ENCODE measurements at regions not wholly inside any gene's neighbourhood (a gene's known extent, or its start where the extent isn't known, plus 50 kb on each side); places are given as distances from the start of the nearest gene placed in this dataset.

DNA sequence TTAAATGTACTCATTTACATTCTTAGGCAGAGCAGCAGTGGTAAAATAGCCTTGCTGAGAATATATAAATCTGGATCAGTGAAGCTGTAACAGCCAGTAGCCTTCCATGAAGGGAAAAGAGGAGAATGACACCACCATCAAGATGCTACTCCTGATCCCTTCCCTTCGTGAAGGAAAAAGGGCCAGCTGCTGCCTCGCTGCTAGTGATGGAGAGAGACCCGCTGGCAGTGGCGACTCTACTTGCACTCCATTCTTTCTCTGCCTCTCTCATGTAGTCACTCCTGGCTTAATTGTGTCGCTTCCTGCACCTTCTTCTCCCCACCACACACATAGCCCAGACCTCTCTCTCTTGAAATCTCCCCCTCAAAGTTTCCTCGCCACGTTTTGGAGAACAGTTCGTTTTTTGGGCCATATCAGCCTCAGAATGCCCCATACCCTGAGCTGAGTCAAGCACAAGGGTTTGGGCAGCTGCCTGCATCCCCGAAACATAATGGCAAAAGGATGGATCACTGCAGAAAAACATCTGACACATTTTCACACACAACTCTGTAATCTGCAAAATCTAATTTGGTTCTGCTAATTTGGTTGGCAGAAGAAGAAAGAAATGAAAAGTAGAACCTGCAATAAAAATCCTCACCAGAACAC, 460.3 kb upstream of the IL12A start:
- DNase-seq (ENCODE audit: extremely low spot score, unreplicated experiment), result no peak

GRCh38 chr3:159532577-159532976, 456.1 kb upstream of the IL12A start:
- H3K4me3 Mint-ChIP-seq, result no peak overlapping the region
- H3K4me1 Mint-ChIP-seq (ENCODE audit: unreplicated experiment), result no peaks in the 10 kb centered on the region
- H3K27me3 Mint-ChIP-seq, result peaks cover 40% of the 10 kb centered on the region
- DNase-seq (ENCODE audit: extremely low spot score, unreplicated experiment), result no peak
- no peak for TF ChIP-seq CTCF (conservative IDR thresholded peaks at IDR 0.05)
- no peak overlapping the region for H3K27ac Mint-ChIP-seq
- no peaks in the 10 kb centered on the region for H3K36me3 Mint-ChIP-seq
- H3K9me3 Mint-ChIP-seq, result no peaks in the 10 kb centered on the region

More for the DNA sequence above, 460.3 kb upstream of the IL12A start:
- no peak overlapping the region for H3K27ac Mint-ChIP-seq
- no peaks in the 10 kb centered on the region for H3K9me3 Mint-ChIP-seq
- TF ChIP-seq CTCF (conservative IDR thresholded peaks at IDR 0.05), result no peak
- no peaks in the 10 kb centered on the region for H3K36me3 Mint-ChIP-seq
- peaks cover 34% of the 10 kb centered on the region for H3K27me3 Mint-ChIP-seq
- no peak overlapping the region for H3K4me3 Mint-ChIP-seq
- no peaks in the 10 kb centered on the region for H3K4me1 Mint-ChIP-seq (ENCODE audit: unreplicated experiment)

DNA sequence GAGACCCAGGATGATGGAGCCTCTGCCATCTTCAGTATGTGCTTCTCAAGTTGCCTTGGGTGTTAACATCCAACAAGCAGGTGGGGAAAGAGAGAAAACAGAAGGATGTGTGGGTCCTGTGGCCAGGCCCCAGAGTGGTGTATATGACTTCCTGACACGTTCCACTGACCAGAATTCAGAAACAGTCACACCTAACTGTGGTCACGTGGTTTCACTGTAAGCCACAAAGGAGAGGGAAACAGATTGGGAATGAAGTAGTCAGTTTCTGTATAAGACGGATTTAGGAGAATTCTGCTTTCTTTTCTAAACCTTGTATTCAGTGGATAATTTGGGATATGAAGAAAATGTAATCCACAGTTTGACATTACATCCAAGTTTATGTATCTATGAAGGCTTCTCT, 454.1 kb upstream of the IL12A start:
- H3K27ac Mint-ChIP-seq, result no peak overlapping the region
- H3K4me1 Mint-ChIP-seq (ENCODE audit: unreplicated experiment), result no peaks in the 10 kb centered on the region
- DNase-seq (ENCODE audit: extremely low spot score, unreplicated experiment), result no peak
- no peaks in the 10 kb centered on the region for H3K9me3 Mint-ChIP-seq
- no peak overlapping the region for H3K4me3 Mint-ChIP-seq
- H3K27me3 Mint-ChIP-seq, result peaks cover 36% of the 10 kb centered on the region
- no peaks in the 10 kb centered on the region for H3K36me3 Mint-ChIP-seq
- TF ChIP-seq CTCF (conservative IDR thresholded peaks at IDR 0.05), result no peak

DNA sequence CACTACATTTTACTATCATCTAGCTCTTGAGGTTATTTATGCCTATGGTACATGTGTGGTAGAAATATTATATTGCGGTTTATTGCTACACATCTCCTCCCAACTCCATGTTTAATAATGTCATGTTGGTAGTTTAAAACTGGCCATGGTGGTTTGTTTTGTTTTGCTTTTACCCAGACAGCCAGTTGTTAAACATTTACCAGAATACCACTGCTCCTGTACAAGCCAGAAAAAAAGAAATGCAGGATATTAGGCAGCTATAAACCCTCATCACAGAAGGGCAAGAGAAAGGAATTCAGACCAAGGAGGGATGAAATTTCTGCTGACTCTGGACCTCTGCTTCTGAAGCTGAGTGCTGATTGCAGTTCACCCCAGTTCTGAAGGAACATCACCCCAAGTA, 451.8 kb upstream of the IL12A start:
- TF ChIP-seq CTCF (conservative IDR thresholded peaks at IDR 0.05), result no peak
- no peak overlapping the region for H3K27ac Mint-ChIP-seq
- no peak for DNase-seq (ENCODE audit: extremely low spot score, unreplicated experiment)

DNA sequence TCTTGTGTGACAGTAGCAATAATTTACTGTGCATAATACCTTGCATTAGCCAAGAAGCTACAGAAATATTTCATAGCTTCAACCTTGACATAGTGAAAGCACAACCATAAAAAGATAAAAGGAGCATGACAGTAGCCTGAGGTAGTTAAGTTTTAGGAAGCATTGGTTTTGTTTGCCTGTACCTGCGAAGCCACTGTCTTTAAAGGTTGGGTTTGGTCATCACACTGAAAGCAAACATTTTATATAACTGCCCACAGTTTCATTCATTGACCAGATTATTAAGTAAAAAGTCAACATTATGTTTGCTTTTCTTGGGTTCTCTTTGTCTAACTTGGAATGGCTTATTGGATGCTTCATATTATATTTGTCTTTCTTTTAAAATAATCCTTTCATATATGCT, 450.1 kb upstream of the IL12A start:
- H3K36me3 Mint-ChIP-seq, result no peaks in the 10 kb centered on the region
- H3K4me1 Mint-ChIP-seq (ENCODE audit: unreplicated experiment), result no peaks in the 10 kb centered on the region
- H3K4me3 Mint-ChIP-seq, result no peak overlapping the region
- DNase-seq (ENCODE audit: extremely low spot score, unreplicated experiment), result no peak
- no peaks in the 10 kb centered on the region for H3K9me3 Mint-ChIP-seq
- peaks cover 25% of the 10 kb centered on the region for H3K27me3 Mint-ChIP-seq
- H3K27ac Mint-ChIP-seq, result no peak overlapping the region
- no peak for TF ChIP-seq CTCF (conservative IDR thresholded peaks at IDR 0.05)

More for the DNA sequence above, 451.8 kb upstream of the IL12A start:
- Mint-ChIP-seq H3K27me3 (peaks cover 31% of the 10 kb centered on the region), H3K4me1 (ENCODE audit: unreplicated experiment) (no peaks in the 10 kb centered on the region), H3K9me3 (no peaks in the 10 kb centered on the region), H3K36me3 (no peaks in the 10 kb centered on the region), H3K4me3 (no peak overlapping the region)
